Fibroblast of mammary gland (primary cell): ENCODE measurements at regions not wholly inside any gene's neighbourhood (a gene's known extent, or its start where the extent isn't known, plus 50 kb on each side); places are given as distances from the start of the nearest gene placed in this dataset.
"Not testable (repeated sequence)": the region's sequence is repeated elsewhere in the genome, so short reads cannot be mapped to it uniquely, and the experiment has no call there.

ENCODE experiments used
- DNase-seq: peaks from one replicate; pipeline ENCODE4 v3.0.0-alpha.2; 2010; ENCODE audit warnings: low read depth
- H3K4me3 ChIP-seq: 2 replicates; pipeline ENCODE4 v1.5.1; 2011; ENCODE audit warnings: low read depth, mild to moderate bottlenecking, low read length, moderate library complexity; ENCODE audit not compliant: control insufficient read depth
- CTCF ChIP-seq: conservative IDR thresholded peaks from 2 replicates; pipeline ENCODE4 v1.5.1; 2011; ENCODE audit warnings: low read depth, low read length, inconsistent platforms; ENCODE audit not compliant: control insufficient read depth, insufficient read depth

- H3K4me3 ChIP-seq, result no peak overlapping the region
- TF ChIP-seq CTCF, result no peak
- DNase-seq, result no peak
Observed at GRCh38 chr20:25860531-25861150, 164.0 kb upstream of the ZNF337 start.

- TF ChIP-seq CTCF, result no peak
- no peak overlapping the region for H3K4me3 ChIP-seq
- DNase-seq, result peak; percentile 55
Observed at GRCh38 chr20:25859649-25860530, 163.2 kb upstream of the ZNF337 start.

GRCh38 chr20:25858495-25859425, 162.1 kb upstream of the ZNF337 start:
- DNase-seq, result no peak
- H3K4me3 ChIP-seq, result no peak overlapping the region

GRCh38 chr20:25857091-25857788, 160.6 kb upstream of the ZNF337 start:
- DNase-seq, H3K4me3 ChIP-seq: not testable (repeated sequence)

More at GRCh38 chr20:25858495-25859425, 162.1 kb upstream of the ZNF337 start:
- no peak for TF ChIP-seq CTCF

- H3K4me3 ChIP-seq, result no peak overlapping the region
- DNase-seq, result no peak
- no peak for TF ChIP-seq CTCF
Observed at GRCh38 chr20:25856256-25856884, 159.7 kb upstream of the ZNF337 start.

- not testable (repeated sequence) for DNase-seq, H3K4me3 ChIP-seq
Observed at GRCh38 chr20:25855451-25856156, 159.0 kb upstream of the ZNF337 start.

- not testable (repeated sequence) for DNase-seq, H3K4me3 ChIP-seq
Observed at GRCh38 chr20:25854666-25855065, 158.0 kb upstream of the ZNF337 start.

GRCh38 chr20:25853718-25854388, 157.2 kb upstream of the ZNF337 start:
- peak overlapping the region; percentile 59 for H3K4me3 ChIP-seq
- DNase-seq, result peak; percentile 74

GRCh38 chr20:25852968-25853717, 156.5 kb upstream of the ZNF337 start:
- not testable (repeated sequence) for DNase-seq
- peak overlapping the region; percentile 59 for H3K4me3 ChIP-seq

- H3K4me3 ChIP-seq, DNase-seq: not testable (repeated sequence)
Observed at GRCh38 chr20:25850133-25850532, 153.5 kb upstream of the ZNF337 start.
